GM19463 (cell line): ENCODE measurements at regions not wholly inside any gene's neighbourhood (a gene's known extent, or its start where the extent isn't known, plus 50 kb on each side); places are given as distances from the start of the nearest gene placed in this dataset.
"Not testable (repeated sequence)": the region's sequence is repeated elsewhere in the genome, so short reads cannot be mapped to it uniquely, and the experiment has no call there.

ENCODE experiments used
- ATAC-seq: cut with Tn5 transposase; IDR thresholded peaks from one replicate; pipeline ENCODE4 v1.9.1; 2021; ENCODE audit warnings: mild to moderate bottlenecking, moderate library complexity; ENCODE audit not compliant: unreplicated experiment

GRCh38 chr13:84132491-84132890, 250.2 kb upstream of the SLITRK1 start:
- no peak for ATAC-seq

GRCh38 chr13:84131249-84131648, 249.0 kb upstream of the SLITRK1 start:
- no peak for ATAC-seq

DNA sequence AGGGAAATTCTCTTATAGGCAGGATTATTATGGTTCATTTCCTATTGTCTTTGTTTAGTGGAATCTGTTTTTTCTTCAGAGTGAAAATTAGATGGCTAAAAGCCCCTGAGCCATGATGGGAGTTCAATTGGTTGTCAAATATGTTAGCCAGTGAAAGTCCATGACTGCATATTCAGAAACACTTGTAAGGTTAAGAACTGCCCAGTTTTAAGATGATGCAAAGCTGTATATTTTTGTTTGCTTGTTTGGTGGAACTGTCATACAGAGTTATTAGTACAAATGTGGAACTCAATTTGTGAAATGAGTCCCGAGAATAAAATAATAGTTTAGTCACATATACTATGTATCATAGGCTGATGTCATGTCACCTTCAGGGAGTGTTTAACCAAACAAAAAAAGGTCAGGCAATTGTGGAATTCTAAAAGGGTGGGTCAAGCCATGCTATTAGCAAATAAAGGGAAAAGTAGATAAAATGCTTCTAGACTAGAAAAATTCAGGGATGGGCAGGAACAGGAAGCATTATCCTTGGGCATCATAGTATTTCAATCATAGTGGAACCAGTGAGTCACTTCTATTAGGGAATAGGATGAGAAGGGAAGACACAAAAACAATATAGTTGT, 248.3 kb upstream of the SLITRK1 start:
- no peak for ATAC-seq

DNA sequence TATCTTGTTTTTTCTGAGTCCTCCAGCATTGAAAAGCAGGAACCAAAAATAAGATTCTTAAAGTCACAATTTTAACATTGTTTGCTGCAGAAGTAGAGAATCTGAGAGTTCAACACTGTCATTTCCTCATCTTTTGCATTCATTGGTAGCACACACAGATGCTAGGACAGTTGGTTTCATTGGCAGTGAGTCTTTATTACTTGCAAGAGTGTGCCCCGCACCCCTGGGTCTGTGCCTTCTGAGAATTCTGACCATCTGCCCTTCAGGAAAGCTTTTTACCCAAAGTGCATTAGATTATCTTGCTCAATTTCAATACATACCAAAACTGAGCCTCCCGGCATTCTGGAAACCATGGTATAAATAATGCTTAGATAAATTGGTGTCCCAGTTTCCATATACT, 247.7 kb upstream of the SLITRK1 start:
- no peak for ATAC-seq

GRCh38 chr13:84127597-84128128, 245.4 kb upstream of the SLITRK1 start:
- ATAC-seq: no peak

- ATAC-seq: no peak
Observed at GRCh38 chr13:84126671-84127171, 244.4 kb upstream of the SLITRK1 start.

DNA sequence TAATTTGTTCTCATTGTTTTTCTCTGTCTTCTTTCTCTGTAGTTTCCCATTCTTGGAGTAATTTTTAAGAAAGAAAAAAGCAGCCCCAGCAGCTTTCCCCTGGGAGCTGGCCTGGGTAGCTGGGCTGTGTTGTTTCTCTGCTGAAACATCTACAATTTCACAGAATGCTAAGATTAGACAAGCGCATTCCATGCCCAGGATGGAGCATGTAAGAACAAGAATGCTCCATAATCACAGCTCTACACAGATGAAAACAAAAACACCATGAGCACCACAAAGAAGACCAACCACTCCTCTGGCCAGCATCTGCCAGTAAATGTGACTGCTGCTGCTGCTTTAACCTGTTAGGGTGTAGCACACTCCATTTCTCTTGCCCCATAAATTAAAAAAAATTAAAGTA, 239.2 kb upstream of the SLITRK1 start:
- ATAC-seq: no peak

- ATAC-seq: no peak
Observed at GRCh38 chr13:84118839-84119409, 236.7 kb upstream of the SLITRK1 start.

- no peak for ATAC-seq
Observed at GRCh38 chr13:84098273-84098672, 216.0 kb upstream of the SLITRK1 start.

DNA sequence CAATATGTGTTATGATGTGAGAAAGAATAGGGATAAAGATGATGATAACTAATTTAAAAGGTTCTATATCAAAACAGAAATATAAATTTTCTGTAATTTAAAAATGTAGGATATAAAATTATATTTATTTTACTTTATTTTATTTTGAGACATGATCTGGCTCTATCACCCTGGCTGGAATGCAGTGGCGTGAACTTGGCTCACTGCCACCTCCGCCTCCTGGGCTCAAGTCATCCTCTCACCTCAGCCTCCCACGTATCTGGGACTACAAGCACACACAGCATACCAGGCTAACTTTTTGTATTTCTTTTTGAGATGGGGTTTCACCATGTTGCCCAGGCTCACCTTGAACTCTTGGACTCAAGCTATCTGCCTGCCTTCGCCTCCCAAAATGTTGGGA, 214.9 kb upstream of the SLITRK1 start:
- ATAC-seq: no peak

GRCh38 chr13:84096216-84096615, 213.9 kb upstream of the SLITRK1 start:
- no peak for ATAC-seq

GRCh38 chr13:84088996-84089395, 206.7 kb upstream of the SLITRK1 start:
- no peak for ATAC-seq

- no peak for ATAC-seq
Observed at GRCh38 chr13:84086847-84087162, 204.5 kb upstream of the SLITRK1 start.

GRCh38 chr13:84086098-84086846, 204.0 kb upstream of the SLITRK1 start:
- ATAC-seq: not testable (repeated sequence)

GRCh38 chr13:84082462-84082861, 200.2 kb upstream of the SLITRK1 start:
- no peak for ATAC-seq

- ATAC-seq: no peak
Observed at GRCh38 chr13:84080748-84081530, 198.7 kb upstream of the SLITRK1 start.

DNA sequence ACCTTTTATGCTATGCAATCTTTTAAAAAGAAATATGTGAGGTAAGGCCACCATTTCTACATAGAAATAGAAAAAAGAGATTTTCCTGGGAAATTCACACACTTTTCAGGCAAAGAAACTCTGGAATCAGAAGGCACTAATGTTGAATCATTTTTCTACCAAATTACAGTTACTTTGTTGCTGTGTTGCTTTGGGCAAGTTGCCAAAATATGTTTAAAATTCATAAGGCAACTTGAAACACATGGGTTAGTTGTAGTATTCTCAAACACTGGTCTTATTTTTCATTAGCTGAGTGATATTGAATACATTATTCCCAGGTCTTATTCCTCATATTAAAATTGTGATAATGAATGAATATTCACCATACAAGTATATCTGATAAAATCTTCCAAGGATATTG, 195.0 kb upstream of the SLITRK1 start:
- no peak for ATAC-seq

- ATAC-seq: no peak
Observed at GRCh38 chr13:84076280-84076679, 194.0 kb upstream of the SLITRK1 start.

DNA sequence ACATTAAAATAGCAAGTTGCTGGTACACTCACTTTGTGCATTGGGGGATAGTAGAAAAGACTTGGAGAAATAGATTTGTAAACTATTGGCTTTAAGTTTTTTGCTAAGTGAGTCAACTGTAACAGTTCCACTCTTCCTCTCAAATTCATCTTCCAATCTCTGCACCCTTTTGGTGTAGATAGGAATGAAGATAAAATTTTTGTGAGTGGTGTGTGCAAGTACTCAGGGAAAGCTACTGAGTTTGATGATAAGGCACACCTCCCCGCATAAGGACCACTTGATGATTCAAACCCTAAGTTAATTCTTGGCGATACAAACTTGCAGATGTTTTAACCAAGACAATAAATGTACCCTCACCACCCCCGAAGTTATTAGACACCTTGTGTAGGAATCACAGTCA, 168.3 kb upstream of the SLITRK1 start:
- no peak for ATAC-seq

DNA sequence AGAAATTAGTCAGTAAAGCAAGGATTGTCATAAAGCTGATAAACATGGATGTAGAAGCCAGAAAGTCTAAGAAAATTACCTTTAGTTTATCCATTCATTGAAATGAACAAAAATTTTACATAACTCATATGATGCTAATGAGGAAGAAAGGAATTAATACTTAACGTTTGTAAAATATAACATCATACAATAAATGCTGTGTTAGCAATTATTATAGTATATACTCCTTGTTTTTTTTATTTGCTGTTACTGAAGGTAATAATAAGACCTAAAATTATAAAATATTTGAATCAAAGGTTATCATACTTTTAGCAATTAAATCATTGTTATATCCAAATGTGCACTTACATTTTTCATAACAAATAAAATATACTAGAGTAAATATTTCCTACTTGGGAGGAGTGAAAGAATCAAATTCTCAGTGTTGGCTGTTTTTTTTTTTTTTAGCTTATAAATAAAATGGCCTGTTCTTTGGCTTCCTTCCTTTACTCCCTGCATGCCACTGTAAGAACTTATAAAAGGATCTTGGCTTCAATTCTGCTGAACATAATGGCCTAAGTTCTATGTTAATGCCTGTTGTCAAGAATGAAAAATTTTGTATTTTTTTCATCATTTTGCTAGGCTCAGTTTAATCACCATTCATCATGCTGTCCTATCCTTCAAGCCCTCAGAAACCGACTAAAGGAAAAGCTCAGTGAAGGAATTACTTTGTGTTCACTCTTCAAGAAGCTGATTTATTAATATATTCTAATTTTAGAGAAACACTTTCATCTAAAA, 167.4 kb upstream of the SLITRK1 start:
- ATAC-seq: no peak

GRCh38 chr13:84044805-84045204, 162.5 kb upstream of the SLITRK1 start:
- ATAC-seq: no peak
